Astrocyte (in vitro differentiated cells and primary cell): ENCODE measurements at regions not wholly inside any gene's neighbourhood (a gene's known extent, or its start where the extent isn't known, plus 50 kb on each side); places are given as distances from the start of the nearest gene placed in this dataset.

ENCODE experiments used
- DNase-seq: peaks from one replicate; pipeline ENCODE4 v3.0.0-alpha.2; 2010; ENCODE audit warnings: low read depth
- FAIRE-seq: peaks from 2 replicates; lab custom pipeline; 2011; peaks lifted over from hg19 to GRCh38; lab: Jason Lieb, UNC
- H2AFZ ChIP-seq: 2 replicates; pipeline ENCODE4 v1.6.0; 2012; ENCODE audit warnings: low read depth, low read length, inconsistent platforms
- H3K27ac ChIP-seq: 2 replicates; pipeline ENCODE4 v1.5.1; 2011; ENCODE audit warnings: low read depth, low read length, inconsistent platforms
- H3K27me3 ChIP-seq: 2 replicates; pipeline ENCODE4 v1.6.0; 2011; ENCODE audit warnings: low read length, inconsistent platforms; ENCODE audit not compliant: insufficient read depth
- H3K36me3 ChIP-seq: 2 replicates; pipeline ENCODE4 v1.5.1; 2011; ENCODE audit warnings: low read length, inconsistent platforms; ENCODE audit not compliant: insufficient read depth
- H3K4me1 ChIP-seq: 2 replicates; pipeline ENCODE4 v1.5.1; 2011; ENCODE audit warnings: low read length, inconsistent platforms; ENCODE audit not compliant: insufficient read depth
- H3K4me2 ChIP-seq: 2 replicates; pipeline ENCODE4 v1.6.0; 2012; ENCODE audit warnings: low read length, inconsistent platforms
- H3K4me3 ChIP-seq: 2 replicates; pipeline ENCODE4 v1.5.1; 2011; ENCODE audit warnings: low read depth, mild to moderate bottlenecking, low read length, inconsistent platforms; ENCODE audit not compliant: insufficient read depth
- H3K79me2 ChIP-seq: 2 replicates; pipeline ENCODE4 v1.6.0; 2012; ENCODE audit warnings: mild to moderate bottlenecking, low read length, inconsistent platforms; ENCODE audit not compliant: insufficient read depth
- H3K9ac ChIP-seq: 2 replicates; pipeline ENCODE4 v1.6.0; 2012; ENCODE audit warnings: mild to moderate bottlenecking, low read length, inconsistent platforms
- H3K9me3 ChIP-seq: 2 replicates; pipeline ENCODE4 v1.5.1; 2012; ENCODE audit warnings: low read depth, mild to moderate bottlenecking, low read length, inconsistent platforms; ENCODE audit not compliant: insufficient read depth
- H4K20me1 ChIP-seq: 2 replicates; pipeline ENCODE4 v1.6.0; 2012; ENCODE audit warnings: low read length, inconsistent platforms; ENCODE audit not compliant: insufficient read depth
- H3K27ac Mint-ChIP-seq: one replicate; pipeline ENCODE4 v1.8.0; 2021; ENCODE audit warnings: mild to moderate bottlenecking, mixed read lengths; ENCODE audit not compliant: unreplicated experiment
- H3K27me3 Mint-ChIP-seq: one replicate; pipeline ENCODE4 v1.8.0; 2021; ENCODE audit warnings: low read depth, mixed read lengths; ENCODE audit not compliant: unreplicated experiment
- H3K36me3 Mint-ChIP-seq: one replicate; pipeline ENCODE4 v1.8.0; 2021; ENCODE audit warnings: low read depth, mixed read lengths; ENCODE audit not compliant: unreplicated experiment
- H3K4me1 Mint-ChIP-seq: one replicate; pipeline ENCODE4 v1.8.0; 2021; ENCODE audit warnings: low read depth, mixed read lengths; ENCODE audit not compliant: unreplicated experiment
- H3K4me3 Mint-ChIP-seq: one replicate; pipeline ENCODE4 v1.8.0; 2021; ENCODE audit warnings: mild to moderate bottlenecking, moderate library complexity, mixed read lengths; ENCODE audit not compliant: unreplicated experiment
- H3K9me3 Mint-ChIP-seq: one replicate; pipeline ENCODE4 v1.8.0; 2021; ENCODE audit warnings: mild to moderate bottlenecking, mixed read lengths; ENCODE audit not compliant: unreplicated experiment
- CTCF ChIP-seq: IDR thresholded peaks from 2 replicates; pipeline ENCODE4 v1.5.1; 2011; ENCODE audit warnings: low read depth, mild to moderate bottlenecking, inconsistent platforms, low read length, moderate library complexity; ENCODE audit not compliant: insufficient read depth
- EZH2 ChIP-seq: IDR thresholded peaks from 2 replicates; pipeline ENCODE4 v1.6.1; 2012; ENCODE audit warnings: mild to moderate bottlenecking, low read length, inconsistent platforms; ENCODE audit not compliant: insufficient read depth

DNA sequence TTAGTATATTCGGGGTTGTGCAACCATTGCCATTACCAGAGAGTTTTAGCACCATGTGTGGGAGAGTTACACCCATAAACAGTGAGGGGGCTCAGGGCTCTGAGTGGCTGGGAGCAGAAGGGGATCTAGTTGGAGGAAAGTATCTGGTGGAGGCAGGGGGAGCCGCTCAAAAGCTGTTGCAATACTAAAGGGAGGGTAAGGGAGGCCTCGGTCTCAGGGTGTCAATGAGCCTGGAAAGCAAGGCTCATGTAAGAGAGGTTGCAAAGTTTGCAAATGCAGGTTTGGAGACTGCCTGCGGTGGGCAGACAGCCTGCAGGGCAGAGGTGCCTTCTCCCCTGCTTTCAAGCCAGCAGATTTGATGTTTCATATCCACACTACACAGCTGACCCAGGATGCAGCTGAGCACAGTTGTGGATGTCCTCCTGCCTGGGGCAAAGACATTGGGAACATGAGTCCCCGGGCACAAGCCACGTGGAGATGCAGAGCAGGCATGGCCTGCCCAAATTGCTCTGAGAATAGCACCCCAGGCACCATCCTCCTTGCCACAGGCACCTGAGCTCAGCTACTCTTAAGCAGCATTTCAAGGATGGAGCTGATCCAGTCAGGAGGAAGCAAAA is 181.4 kb downstream of the TLE3 start:
- Mint-ChIP-seq H3K4me3 (no peak overlapping the region), H3K36me3 (no peaks in the 10 kb centered on the region), H3K27me3 (peaks cover 77% of the 10 kb centered on the region), H3K9me3 (peaks cover 2% of the 10 kb centered on the region), H3K4me1 (peaks cover 10% of the 10 kb centered on the region), H3K27ac (peak overlapping the region; percentile 69)
- no peak for DNase-seq
- no peaks in the 10 kb centered on the region for H3K9me3 ChIP-seq
- peaks cover 15% of the 10 kb centered on the region for H3K27me3 ChIP-seq
- H4K20me1 ChIP-seq = no peaks in the 10 kb centered on the region
- H3K4me3 ChIP-seq = no peak overlapping the region
- H3K27ac ChIP-seq = no peak overlapping the region
- FAIRE-seq = no peak
- no peak overlapping the region for H3K9ac ChIP-seq
- H3K36me3 ChIP-seq = no peaks in the 10 kb centered on the region
- TF ChIP-seq CTCF = no peak
- no peak for TF ChIP-seq EZH2
- H2AFZ ChIP-seq = no peak overlapping the region
- no peaks in the 10 kb centered on the region for H3K4me1 ChIP-seq
- no peaks in the 10 kb centered on the region for H3K79me2 ChIP-seq
- H3K4me2 ChIP-seq = no peak overlapping the region

GRCh38 chr15:69917056-69917455 is 180.7 kb downstream of the TLE3 start:
- no peaks in the 10 kb centered on the region for H4K20me1 ChIP-seq
- peaks cover 12% of the 10 kb centered on the region for H3K27me3 ChIP-seq
- no peak for TF ChIP-seq EZH2
- no peak for TF ChIP-seq CTCF

DNA sequence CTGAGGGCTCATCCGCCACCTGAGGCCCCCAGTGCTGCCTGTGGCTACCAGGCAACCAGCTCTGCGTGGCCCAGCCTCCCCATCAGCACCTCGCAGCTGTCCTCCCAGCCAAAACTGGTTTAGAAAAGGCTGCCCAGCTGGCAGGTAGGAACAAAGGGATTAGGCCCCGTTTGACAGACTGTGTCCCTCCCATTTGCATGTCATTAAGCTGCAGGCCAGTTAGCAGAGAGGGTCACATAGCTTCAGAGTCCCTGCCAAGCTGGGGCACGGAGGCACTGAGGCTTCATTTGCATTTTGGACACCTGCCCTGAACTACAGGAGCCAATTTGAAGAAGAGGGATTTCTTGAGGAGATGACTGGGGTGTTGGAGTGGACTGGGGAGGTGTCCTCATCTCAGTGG is 177.9 kb downstream of the TLE3 start:
- Histone ChIP-seq H3K4me3 (no peak overlapping the region), H4K20me1 (no peaks in the 10 kb centered on the region), H3K27me3 (peaks cover 18% of the 10 kb centered on the region), H3K27ac (no peak overlapping the region), H2AFZ (no peak overlapping the region), H3K36me3 (no peaks in the 10 kb centered on the region), H3K9me3 (peaks cover 5% of the 10 kb centered on the region), H3K79me2 (no peaks in the 10 kb centered on the region), H3K4me1 (no peaks in the 10 kb centered on the region), H3K9ac (no peak overlapping the region), H3K4me2 (no peak overlapping the region)
- Mint-ChIP-seq H3K9me3 (peaks cover 16% of the 10 kb centered on the region), H3K36me3 (peaks cover 2% of the 10 kb centered on the region), H3K27me3 (peaks cover 51% of the 10 kb centered on the region), H3K4me1 (peaks cover 5% of the 10 kb centered on the region), H3K27ac (no peak overlapping the region), H3K4me3 (no peak overlapping the region)
- FAIRE-seq (no peak), DNase-seq (no peak)
- TF ChIP-seq CTCF = no peak
- TF ChIP-seq EZH2 = no peak

More at GRCh38 chr15:69917056-69917455, 180.7 kb downstream of the TLE3 start:
- no peak overlapping the region for H3K4me2 ChIP-seq
- H3K9me3 Mint-ChIP-seq = peaks cover 3% of the 10 kb centered on the region
- H2AFZ ChIP-seq = no peak overlapping the region
- DNase-seq (no peak), FAIRE-seq (no peak)
- no peak overlapping the region for H3K27ac ChIP-seq
- no peaks in the 10 kb centered on the region for H3K36me3 ChIP-seq
- peaks cover 75% of the 10 kb centered on the region for H3K27me3 Mint-ChIP-seq
- H3K4me3 ChIP-seq = no peak overlapping the region
- H3K4me1 Mint-ChIP-seq = peaks cover 10% of the 10 kb centered on the region
- no peak overlapping the region for H3K9ac ChIP-seq
- H3K27ac Mint-ChIP-seq = no peak overlapping the region
- H3K79me2 ChIP-seq = no peaks in the 10 kb centered on the region
- no peaks in the 10 kb centered on the region for H3K4me1 ChIP-seq
- no peak overlapping the region for H3K4me3 Mint-ChIP-seq
- no peaks in the 10 kb centered on the region for H3K9me3 ChIP-seq
- H3K36me3 Mint-ChIP-seq = no peaks in the 10 kb centered on the region
